Breast epithelium (tissue), 3 donors: ENCODE measurements at regions not wholly inside any gene's neighbourhood (a gene's known extent, or its start where the extent isn't known, plus 50 kb on each side); places are given as distances from the start of the nearest gene placed in this dataset.

ENCODE experiments used
- CTCF ChIP-seq, 3 donors: fragments of 450-650 bp; IDR thresholded peaks; one replicate each; pipeline ENCODE4 v1.5.1; 2016 to 2017; ENCODE audit warnings: antibody characterized with exemption in 3 of 3, mild to moderate bottlenecking in 3 of 3, moderate library complexity in 3 of 3
- POLR2A ChIP-seq: fragments of 450-650 bp; IDR thresholded peaks from one replicate; pipeline ENCODE4 v1.6.1; 2016; ENCODE audit warnings: antibody characterized with exemption, mild to moderate bottlenecking, moderate library complexity
- POLR2AphosphoS5 ChIP-seq, 3 donors: sonication (generic); formaldehyde crosslinking; IDR thresholded peaks; one replicate each; pipeline ENCODE4 v1.6.1; 2017; ENCODE audit warnings: antibody characterized with exemption in 3 of 3

- TF ChIP-seq POLR2A = no peak
- no peak for TF ChIP-seq CTCF (IDR thresholded peaks at IDR 0.05)
- TF ChIP-seq POLR2AphosphoS5 (IDR thresholded peaks at IDR 0.05) = no peak
These were observed 1227.0 kb upstream of the GJE1 start for GRCh38 chr6:140905724-140906123.
